Natural killer cell (primary cell): ENCODE measurements at regions not wholly inside any gene's neighbourhood (a gene's known extent, or its start where the extent isn't known, plus 50 kb on each side); places are given as distances from the start of the nearest gene placed in this dataset.
"Not testable (repeated sequence)": the region's sequence is repeated elsewhere in the genome, so short reads cannot be mapped to it uniquely, and the experiment has no call there.

Experiments
- ATAC-seq, 3 donors: fragments of 150-1000 bp in 2 of 3; fragments of 200-7000 bp in 1 of 3; cut with Tn5 transposase; 1 replicate in 1 of 3; 2 replicates in 2 of 3; pipeline ENCODE4 v1.10.0; 2021; ENCODE audit warnings: mild to moderate bottlenecking in 2 of 3, moderate library complexity in 2 of 3
- DNase-seq, 2 donors: peaks; one replicate each; pipeline versions ENCODE4 v3.0.0 to v3.0.0-alpha.2; 2013 to 2021; ENCODE audit warnings: mixed read lengths in 1 of 2
- H3K27ac ChIP-seq: one replicate; pipeline ENCODE4 v1.5.1; 2013; ENCODE audit warnings: mild to moderate bottlenecking, low read length
- H3K27me3 ChIP-seq: one replicate; pipeline ENCODE4 v1.6.1; 2013; ENCODE audit warnings: low read length; ENCODE audit not compliant: control insufficient read depth, insufficient read depth
- H3K36me3 ChIP-seq: one replicate; pipeline ENCODE4 v1.6.1; 2013; ENCODE audit warnings: low read length; ENCODE audit not compliant: control insufficient read depth, insufficient read depth
- H3K4me1 ChIP-seq: one replicate; pipeline ENCODE4 v1.6.1; 2013; ENCODE audit warnings: low read length; ENCODE audit not compliant: control insufficient read depth, insufficient read depth
- H3K4me3 ChIP-seq: one replicate; pipeline ENCODE4 v1.5.1; 2013; ENCODE audit warnings: low read length
- H3K9me3 ChIP-seq: one replicate; pipeline ENCODE4 v1.6.1; 2013; ENCODE audit warnings: low read length; ENCODE audit not compliant: control insufficient read depth, insufficient read depth
- H3K27ac Mint-ChIP-seq, 2 donors: one replicate each; pipeline ENCODE4 v1.8.0; 2022; ENCODE audit warnings: mild to moderate bottlenecking in 2 of 2, mixed read lengths in 2 of 2, moderate library complexity in 1 of 2
- H3K27me3 Mint-ChIP-seq, 2 donors: one replicate each; pipeline ENCODE4 v1.8.0; 2022; ENCODE audit warnings: low read depth in 2 of 2, mixed read lengths in 2 of 2
- H3K36me3 Mint-ChIP-seq: one replicate; pipeline ENCODE4 v1.8.0; 2022; ENCODE audit warnings: mixed read lengths
- H3K4me1 Mint-ChIP-seq, 2 donors: one replicate each; pipeline ENCODE4 v1.8.0; 2022; ENCODE audit warnings: mixed read lengths in 2 of 2
- H3K4me3 Mint-ChIP-seq: one replicate; pipeline ENCODE4 v1.8.0; 2022; ENCODE audit warnings: mild to moderate bottlenecking, moderate library complexity, mixed read lengths
- H3K9me3 Mint-ChIP-seq, 2 donors: one replicate each; pipeline ENCODE4 v1.8.0; 2022; ENCODE audit warnings: mixed read lengths in 2 of 2
- WGBS: methylation state at CpG from one replicate; pipeline ENCODE4 v1.1.7; 2013; ENCODE audit warnings: missing lambda C conversion rate; ENCODE audit not compliant: insufficient coverage; 5-methylcytosine and 5-hydroxymethylcytosine counted together
- intact Hi-C: fragments of 100-400 bp; cut with micrococcal nuclease; formaldehyde crosslinking; loops from one replicate; pipeline ENCODE4 v1.14.2; 2022
- TF ChIP-seq, protein P1 (sequence below): fragments of 200-600 bp; IDR thresholded peaks from one replicate; pipeline ENCODE4 v1.8.0; 2022; ENCODE audit warnings: antibody characterized with exemption

DNA sequence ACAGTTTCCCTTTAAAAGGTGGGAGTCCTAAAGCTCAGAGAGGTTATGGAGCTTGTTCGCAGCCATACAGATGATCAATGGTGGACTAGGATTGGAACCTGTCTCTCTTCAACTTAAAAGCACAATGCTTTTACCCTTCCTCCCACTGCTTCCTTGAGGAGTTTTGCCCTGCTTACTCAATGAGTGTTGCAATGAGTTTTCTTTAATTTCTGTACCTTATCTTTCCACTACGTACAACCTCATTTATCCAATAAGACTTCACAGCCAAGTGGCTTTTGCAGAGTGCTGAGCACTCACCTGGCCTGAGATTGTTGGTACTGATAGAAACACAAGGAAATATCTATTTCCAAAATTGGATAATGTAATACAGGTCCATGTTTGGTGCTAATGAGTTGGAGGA is 64.7 kb upstream of the ANKRD55 start:
- no peak overlapping the region for H3K27ac ChIP-seq
- no peaks in the 10 kb centered on the region for H3K4me1 ChIP-seq
- Mint-ChIP-seq H3K27me3 (no peaks in the 10 kb centered on the region), H3K9me3 (no peaks in the 10 kb centered on the region), H3K27ac (no peak overlapping the region), H3K36me3 (no peaks in the 10 kb centered on the region), H3K4me1 (no peaks in the 10 kb centered on the region), H3K4me3 (no peak overlapping the region)
- TF ChIP-seq, protein P1, sequence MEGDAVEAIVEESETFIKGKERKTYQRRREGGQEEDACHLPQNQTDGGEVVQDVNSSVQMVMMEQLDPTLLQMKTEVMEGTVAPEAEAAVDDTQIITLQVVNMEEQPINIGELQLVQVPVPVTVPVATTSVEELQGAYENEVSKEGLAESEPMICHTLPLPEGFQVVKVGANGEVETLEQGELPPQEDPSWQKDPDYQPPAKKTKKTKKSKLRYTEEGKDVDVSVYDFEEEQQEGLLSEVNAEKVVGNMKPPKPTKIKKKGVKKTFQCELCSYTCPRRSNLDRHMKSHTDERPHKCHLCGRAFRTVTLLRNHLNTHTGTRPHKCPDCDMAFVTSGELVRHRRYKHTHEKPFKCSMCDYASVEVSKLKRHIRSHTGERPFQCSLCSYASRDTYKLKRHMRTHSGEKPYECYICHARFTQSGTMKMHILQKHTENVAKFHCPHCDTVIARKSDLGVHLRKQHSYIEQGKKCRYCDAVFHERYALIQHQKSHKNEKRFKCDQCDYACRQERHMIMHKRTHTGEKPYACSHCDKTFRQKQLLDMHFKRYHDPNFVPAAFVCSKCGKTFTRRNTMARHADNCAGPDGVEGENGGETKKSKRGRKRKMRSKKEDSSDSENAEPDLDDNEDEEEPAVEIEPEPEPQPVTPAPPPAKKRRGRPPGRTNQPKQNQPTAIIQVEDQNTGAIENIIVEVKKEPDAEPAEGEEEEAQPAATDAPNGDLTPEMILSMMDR, result no peak
- H3K36me3 ChIP-seq, result no peaks in the 10 kb centered on the region
- H3K9me3 ChIP-seq, result no peaks in the 10 kb centered on the region
- DNase-seq (no peak), ATAC-seq (no peak)
- no peak overlapping the region for H3K4me3 ChIP-seq
- intact Hi-C loops, result no loop called here
- H3K27me3 ChIP-seq, result no peaks in the 10 kb centered on the region
- 71% methylated on average over 2 of the region's 2 CpGs for WGBS

GRCh38 chr5:56295311-56295710 is 62.2 kb upstream of the ANKRD55 start:
- H3K4me1 Mint-ChIP-seq, H3K4me3 Mint-ChIP-seq, H3K4me1 ChIP-seq, H3K27ac ChIP-seq, H3K27me3 ChIP-seq, H3K9me3 Mint-ChIP-seq, DNase-seq, H3K9me3 ChIP-seq, ATAC-seq, H3K4me3 ChIP-seq, H3K27me3 Mint-ChIP-seq, H3K27ac Mint-ChIP-seq, intact Hi-C loops, H3K36me3 ChIP-seq, H3K36me3 Mint-ChIP-seq: not testable (repeated sequence)
- WGBS, result 95% methylated on average over 21 of the region's 23 CpGs

GRCh38 chr5:56294354-56294753 is 61.2 kb upstream of the ANKRD55 start:
- no peaks in the 10 kb centered on the region for H3K27me3 Mint-ChIP-seq
- H3K4me1 ChIP-seq, result no peaks in the 10 kb centered on the region
- H3K36me3 Mint-ChIP-seq, result no peaks in the 10 kb centered on the region
- no peak overlapping the region for H3K4me3 ChIP-seq
- H3K27ac Mint-ChIP-seq, result no peak overlapping the region
- no peaks in the 10 kb centered on the region for H3K9me3 Mint-ChIP-seq
- TF ChIP-seq, protein P1, result no peak
- H3K27ac ChIP-seq, result no peak overlapping the region
- no peaks in the 10 kb centered on the region for H3K9me3 ChIP-seq
- WGBS, result 88% methylated on average over 2 of the region's 2 CpGs
- H3K27me3 ChIP-seq, result no peaks in the 10 kb centered on the region
- no peaks in the 10 kb centered on the region for H3K36me3 ChIP-seq
- no peaks in the 10 kb centered on the region for H3K4me1 Mint-ChIP-seq
- intact Hi-C loops, result no loop called here
- H3K4me3 Mint-ChIP-seq, result no peak overlapping the region
- no peak for ATAC-seq
- DNase-seq, result no peak

- no CpG with 5 or more reads among the region's 2 CpGs for WGBS
- H3K4me1 ChIP-seq, H3K4me3 ChIP-seq, H3K4me1 Mint-ChIP-seq, H3K36me3 ChIP-seq, H3K27ac ChIP-seq, DNase-seq, H3K27me3 Mint-ChIP-seq, H3K27ac Mint-ChIP-seq, H3K9me3 Mint-ChIP-seq, intact Hi-C loops, ATAC-seq, H3K27me3 ChIP-seq, H3K36me3 Mint-ChIP-seq, H3K4me3 Mint-ChIP-seq, H3K9me3 ChIP-seq: not testable (repeated sequence)
These were observed 59.7 kb upstream of the ANKRD55 start for GRCh38 chr5:56292874-56293273.
